ENCODE measurements at regions not wholly inside any gene's neighbourhood (a gene's known extent, or its start where the extent isn't known, plus 50 kb on each side); places are given as distances from the start of the nearest gene placed in this dataset.

DNA sequence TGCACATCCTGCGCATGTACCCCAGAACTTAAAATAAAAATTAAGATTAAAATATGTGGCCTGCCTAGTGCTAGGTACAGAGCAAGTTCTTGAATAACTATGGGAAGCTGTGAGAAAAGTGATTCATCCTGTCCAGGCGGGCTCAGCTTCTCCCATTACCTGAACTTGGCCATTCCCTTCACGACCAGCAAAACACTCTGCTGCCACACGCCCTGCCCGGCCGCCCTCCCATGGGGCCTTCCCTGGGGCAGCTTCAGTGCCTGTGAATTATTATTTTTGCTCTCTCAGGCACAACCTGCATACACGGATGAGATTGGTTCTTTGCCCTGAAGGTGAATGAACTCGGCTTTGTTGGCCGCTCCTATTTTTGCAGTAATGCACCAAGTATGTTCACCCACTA lies 209.2 kb upstream of the SHH start:
- no peak for TF ChIP-seq EP300 (IDR thresholded peaks at IDR 0.05)
- TF ChIP-seq, protein P1, sequence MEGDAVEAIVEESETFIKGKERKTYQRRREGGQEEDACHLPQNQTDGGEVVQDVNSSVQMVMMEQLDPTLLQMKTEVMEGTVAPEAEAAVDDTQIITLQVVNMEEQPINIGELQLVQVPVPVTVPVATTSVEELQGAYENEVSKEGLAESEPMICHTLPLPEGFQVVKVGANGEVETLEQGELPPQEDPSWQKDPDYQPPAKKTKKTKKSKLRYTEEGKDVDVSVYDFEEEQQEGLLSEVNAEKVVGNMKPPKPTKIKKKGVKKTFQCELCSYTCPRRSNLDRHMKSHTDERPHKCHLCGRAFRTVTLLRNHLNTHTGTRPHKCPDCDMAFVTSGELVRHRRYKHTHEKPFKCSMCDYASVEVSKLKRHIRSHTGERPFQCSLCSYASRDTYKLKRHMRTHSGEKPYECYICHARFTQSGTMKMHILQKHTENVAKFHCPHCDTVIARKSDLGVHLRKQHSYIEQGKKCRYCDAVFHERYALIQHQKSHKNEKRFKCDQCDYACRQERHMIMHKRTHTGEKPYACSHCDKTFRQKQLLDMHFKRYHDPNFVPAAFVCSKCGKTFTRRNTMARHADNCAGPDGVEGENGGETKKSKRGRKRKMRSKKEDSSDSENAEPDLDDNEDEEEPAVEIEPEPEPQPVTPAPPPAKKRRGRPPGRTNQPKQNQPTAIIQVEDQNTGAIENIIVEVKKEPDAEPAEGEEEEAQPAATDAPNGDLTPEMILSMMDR (IDR thresholded peaks at IDR 0.05) = no peak

All from ovary (tissue), 3 donors.